Neural cell (in vitro differentiated cells): ENCODE measurements at regions not wholly inside any gene's neighbourhood (a gene's known extent, or its start where the extent isn't known, plus 50 kb on each side); places are given as distances from the start of the nearest gene placed in this dataset.

Experiments
- H2AFZ ChIP-seq: fragments of 200-600, 300-800 bp; sonication (generic), shearing (Covaris generic); 2 replicates; pipeline ENCODE4 v1.6.0; 2014; ENCODE audit warnings: low read depth, mild to moderate bottlenecking, antibody characterized with exemption, low read length, moderate library complexity
- H3F3A ChIP-seq: fragments of 200-600 bp; shearing (Covaris generic); 2 replicates; pipeline ENCODE4 v1.6.1; 2016; ENCODE audit warnings: mild to moderate bottlenecking, moderate library complexity, mixed read lengths, antibody characterized with exemption, low read length; ENCODE audit not compliant: insufficient read depth, poor library complexity, severe bottlenecking
- H3K27ac ChIP-seq: fragments of 200-600, 300-800 bp; sonication (generic), shearing (Covaris generic); 2 replicates; pipeline ENCODE4 v1.5.1; 2014; ENCODE audit warnings: mild to moderate bottlenecking, low read length, moderate library complexity
- H3K27me3 ChIP-seq: fragments of 300-800, 200-600 bp; sonication (generic), shearing (Covaris generic); 2 replicates; pipeline ENCODE4 v1.6.0; 2014; ENCODE audit warnings: mild to moderate bottlenecking, low read depth, low read length, moderate library complexity; ENCODE audit not compliant: insufficient read depth
- H3K36me3 ChIP-seq: fragments of 300-800, 200-600 bp; sonication (generic), shearing (Covaris generic); 2 replicates; pipeline ENCODE4 v1.5.1; 2014; ENCODE audit warnings: mild to moderate bottlenecking, antibody characterized with exemption, low read length, moderate library complexity; ENCODE audit not compliant: insufficient read depth
- H3K4me2 ChIP-seq: fragments of 300-800, 200-600 bp; sonication (generic), shearing (Covaris generic); 2 replicates; pipeline ENCODE4 v1.6.0; 2014; ENCODE audit warnings: mild to moderate bottlenecking, low read length
- H3K4me3 ChIP-seq: fragments of 300-800, 200-600 bp; sonication (generic), shearing (Covaris generic); 2 replicates; pipeline ENCODE4 v1.5.1; 2014; ENCODE audit warnings: mild to moderate bottlenecking, low read length, moderate library complexity
- H3K79me2 ChIP-seq: fragments of 200-600 bp; shearing (Covaris generic); replicated peaks from 2 replicates; pipeline ENCODE4 v1.6.0; 2014; ENCODE audit warnings: mild to moderate bottlenecking, low read length, moderate library complexity; ENCODE audit not compliant: insufficient read depth
- H3K9ac ChIP-seq: fragments of 300-800, 200-600 bp; sonication (generic), shearing (Covaris generic); 2 replicates; pipeline ENCODE4 v1.6.1; 2016; ENCODE audit warnings: mild to moderate bottlenecking, low read length, mixed read lengths
- H3K9me2 ChIP-seq: fragments of 200-600 bp; shearing (Covaris generic); 2 replicates; pipeline ENCODE4 v1.6.1; 2016; ENCODE audit warnings: mild to moderate bottlenecking, low read length, mixed read lengths; ENCODE audit not compliant: insufficient read depth
- H3K9me3 ChIP-seq: fragments of 200-600, 300-800 bp; sonication (generic), shearing (Covaris generic); 2 replicates; pipeline ENCODE4 v1.6.1; 2016; ENCODE audit warnings: mild to moderate bottlenecking, mixed run types, low read length, moderate library complexity, mixed read lengths
- H4K20me1 ChIP-seq: fragments of 200-600 bp; shearing (Covaris generic); 2 replicates; pipeline ENCODE4 v1.6.1; 2016; ENCODE audit warnings: mild to moderate bottlenecking, mixed run types; ENCODE audit not compliant: insufficient read depth
- EP300 ChIP-seq: fragments of 450-650 bp; conservative IDR thresholded peaks from 2 replicates; pipeline ENCODE4 v1.6.1; 2014; ENCODE audit warnings: antibody characterized with exemption, mild to moderate bottlenecking, moderate library complexity; ENCODE audit not compliant: poor library complexity, severe bottlenecking
- EZH2 ChIP-seq: fragments of 200-600, 300-800 bp; shearing (Covaris generic), sonication (generic); IDR thresholded peaks from 2 replicates; pipeline ENCODE4 v1.6.1; 2014; ENCODE audit warnings: antibody characterized with exemption, low read length, borderline replicate concordance, mild to moderate bottlenecking; ENCODE audit not compliant: insufficient read depth, poor library complexity, severe bottlenecking
- MXI1 ChIP-seq: fragments of 450-650 bp; conservative IDR thresholded peaks from 2 replicates; pipeline ENCODE4 v1.6.1; 2014; ENCODE audit warnings: antibody characterized with exemption, mild to moderate bottlenecking; ENCODE audit not compliant: poor library complexity, severe bottlenecking
- POLR2AphosphoS5 ChIP-seq: IDR thresholded peaks from 2 replicates; pipeline ENCODE4 v1.6.1; 2012
- RAD21 ChIP-seq: fragments of 450-650 bp; conservative IDR thresholded peaks from 2 replicates; pipeline ENCODE4 v1.6.1; 2014; ENCODE audit warnings: antibody characterized with exemption, mild to moderate bottlenecking, moderate library complexity
- SMC3 ChIP-seq: fragments of 450-650 bp; conservative IDR thresholded peaks from 2 replicates; pipeline ENCODE4 v1.6.1; 2014; ENCODE audit warnings: antibody characterized with exemption, mild to moderate bottlenecking, moderate library complexity; ENCODE audit not compliant: poor library complexity
- TAF1 ChIP-seq: IDR thresholded peaks from 2 replicates; pipeline ENCODE4 v1.6.1; 2012; ENCODE audit warnings: low read depth
- TF ChIP-seq, protein P1 (sequence below): fragments of 450-650 bp; IDR thresholded peaks from 2 replicates; pipeline ENCODE4 v1.5.1; 2014; ENCODE audit warnings: antibody characterized with exemption, mild to moderate bottlenecking, moderate library complexity; ENCODE audit not compliant: poor library complexity, severe bottlenecking
- TF ChIP-seq, protein P2 (sequence below): IDR thresholded peaks from 2 replicates; pipeline ENCODE4 v1.6.1; 2012; ENCODE audit warnings: borderline replicate concordance

DNA sequence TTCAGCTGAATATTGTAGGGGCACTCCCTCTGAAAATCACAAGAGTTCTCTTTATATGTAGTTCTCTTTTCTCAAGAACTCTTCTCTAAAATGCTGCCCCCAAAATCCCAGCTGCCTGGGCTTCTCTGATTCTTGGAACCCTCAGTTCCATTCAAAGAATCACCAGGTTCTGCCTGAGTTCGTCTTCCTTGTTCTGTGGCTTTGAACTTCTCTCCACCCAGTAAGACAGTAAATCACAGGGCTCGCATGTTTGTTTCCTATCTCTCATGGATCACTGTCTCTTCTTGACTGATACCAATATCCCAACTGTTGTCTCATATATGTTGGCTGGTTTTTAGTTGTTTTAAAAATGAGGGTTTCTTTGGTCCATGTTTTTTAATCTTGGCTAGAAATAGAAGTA is 359.5 kb upstream of the CBLB start:
- H4K20me1 ChIP-seq: no peaks in the 10 kb centered on the region
- no peak overlapping the region for H3K4me3 ChIP-seq
- no peaks in the 10 kb centered on the region for H3K9me2 ChIP-seq
- H3K36me3 ChIP-seq: no peaks in the 10 kb centered on the region
- H2AFZ ChIP-seq: no peak overlapping the region
- TF ChIP-seq POLR2AphosphoS5 (no peak), SMC3 (no peak)
- TF ChIP-seq, protein P1, sequence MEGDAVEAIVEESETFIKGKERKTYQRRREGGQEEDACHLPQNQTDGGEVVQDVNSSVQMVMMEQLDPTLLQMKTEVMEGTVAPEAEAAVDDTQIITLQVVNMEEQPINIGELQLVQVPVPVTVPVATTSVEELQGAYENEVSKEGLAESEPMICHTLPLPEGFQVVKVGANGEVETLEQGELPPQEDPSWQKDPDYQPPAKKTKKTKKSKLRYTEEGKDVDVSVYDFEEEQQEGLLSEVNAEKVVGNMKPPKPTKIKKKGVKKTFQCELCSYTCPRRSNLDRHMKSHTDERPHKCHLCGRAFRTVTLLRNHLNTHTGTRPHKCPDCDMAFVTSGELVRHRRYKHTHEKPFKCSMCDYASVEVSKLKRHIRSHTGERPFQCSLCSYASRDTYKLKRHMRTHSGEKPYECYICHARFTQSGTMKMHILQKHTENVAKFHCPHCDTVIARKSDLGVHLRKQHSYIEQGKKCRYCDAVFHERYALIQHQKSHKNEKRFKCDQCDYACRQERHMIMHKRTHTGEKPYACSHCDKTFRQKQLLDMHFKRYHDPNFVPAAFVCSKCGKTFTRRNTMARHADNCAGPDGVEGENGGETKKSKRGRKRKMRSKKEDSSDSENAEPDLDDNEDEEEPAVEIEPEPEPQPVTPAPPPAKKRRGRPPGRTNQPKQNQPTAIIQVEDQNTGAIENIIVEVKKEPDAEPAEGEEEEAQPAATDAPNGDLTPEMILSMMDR: no peak
- no peak overlapping the region for H3K27ac ChIP-seq
- no peak overlapping the region for H3K4me2 ChIP-seq
- H3K9me3 ChIP-seq: no peaks in the 10 kb centered on the region
- no peaks in the 10 kb centered on the region for H3K27me3 ChIP-seq
- no peaks in the 10 kb centered on the region for H3F3A ChIP-seq
- H3K9ac ChIP-seq: no peak overlapping the region
- H3K79me2 ChIP-seq: no peaks in the 10 kb centered on the region

DNA sequence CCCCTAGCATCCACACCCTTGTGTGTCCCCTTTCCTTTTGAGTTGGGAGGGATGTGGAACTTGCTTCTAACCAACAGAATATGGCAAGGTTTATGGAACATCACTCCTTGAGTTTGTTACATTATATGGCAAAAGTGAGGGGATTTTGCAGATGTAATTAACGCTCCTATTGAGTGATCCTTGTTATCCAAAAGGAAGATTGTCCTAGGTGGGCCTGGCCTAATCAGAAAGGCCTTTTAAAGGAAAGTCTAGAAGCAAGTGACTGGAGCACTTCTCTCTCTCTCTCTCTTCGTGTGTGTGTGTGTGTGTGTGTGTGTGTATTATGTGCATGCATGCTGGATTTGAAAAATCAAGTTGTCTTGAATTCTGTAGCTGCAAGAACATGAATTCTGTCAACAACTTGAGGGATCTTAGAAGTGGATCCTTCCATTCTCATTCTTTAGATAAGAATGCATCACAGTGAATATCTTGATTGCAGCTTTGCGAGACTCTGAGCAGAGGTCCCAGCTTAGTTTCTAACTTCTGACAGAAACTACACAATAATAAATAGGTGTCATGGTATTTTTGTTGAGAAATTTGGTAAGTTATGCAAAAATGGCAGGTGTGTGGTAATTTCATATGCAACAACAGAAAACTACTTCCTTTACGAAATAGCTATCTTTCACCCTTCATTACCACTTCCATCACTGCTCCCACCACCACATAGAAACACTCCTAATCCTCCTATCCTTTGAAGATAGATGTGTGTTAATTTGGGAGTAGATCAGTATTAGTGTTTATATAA is 360.9 kb upstream of the CBLB start:
- H3K27ac ChIP-seq: no peak overlapping the region
- H3K9me2 ChIP-seq: no peaks in the 10 kb centered on the region
- no peaks in the 10 kb centered on the region for H3K9me3 ChIP-seq
- TF ChIP-seq MXI1: no peak
- TF ChIP-seq EZH2: no peak
- no peak for TF ChIP-seq TAF1
- TF ChIP-seq, protein P1: no peak
- no peaks in the 10 kb centered on the region for H3K79me2 ChIP-seq
- H3K4me2 ChIP-seq: no peak overlapping the region
- H4K20me1 ChIP-seq: no peaks in the 10 kb centered on the region
- no peaks in the 10 kb centered on the region for H3F3A ChIP-seq
- no peaks in the 10 kb centered on the region for H3K36me3 ChIP-seq
- no peak overlapping the region for H2AFZ ChIP-seq
- H3K9ac ChIP-seq: no peak overlapping the region
- no peak overlapping the region for H3K4me3 ChIP-seq
- H3K27me3 ChIP-seq: no peaks in the 10 kb centered on the region

DNA sequence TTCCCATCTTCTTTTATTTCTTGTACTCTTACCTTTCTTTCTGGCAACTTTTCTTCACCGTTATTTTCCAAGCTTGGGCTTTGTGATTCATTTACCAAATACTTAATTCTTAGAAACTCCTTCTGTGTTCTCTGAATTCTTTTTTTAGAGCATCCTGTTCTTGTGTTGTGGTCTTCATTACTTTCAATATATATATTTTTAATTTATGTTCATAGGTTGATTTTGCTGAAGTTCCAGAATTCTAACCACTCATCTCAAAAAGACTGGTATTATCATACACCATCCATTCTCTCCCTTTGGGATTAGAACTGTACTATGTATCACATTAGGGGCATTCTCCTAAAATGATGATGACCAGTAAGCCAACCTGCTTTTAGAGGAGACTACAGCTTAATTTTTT is 362.3 kb upstream of the CBLB start:
- Histone ChIP-seq H3K4me2 (no peak overlapping the region), H3K27ac (no peak overlapping the region), H4K20me1 (no peaks in the 10 kb centered on the region), H3K36me3 (no peaks in the 10 kb centered on the region), H3K79me2 (no peaks in the 10 kb centered on the region), H3K9me2 (no peaks in the 10 kb centered on the region), H3K9me3 (no peaks in the 10 kb centered on the region), H2AFZ (no peak overlapping the region), H3K9ac (no peak overlapping the region), H3F3A (no peaks in the 10 kb centered on the region), H3K27me3 (no peaks in the 10 kb centered on the region), H3K4me3 (no peak overlapping the region)
- TF ChIP-seq POLR2AphosphoS5 (no peak), EZH2 (no peak), MXI1 (no peak), TAF1 (no peak), EP300 (no peak), SMC3 (no peak), RAD21 (no peak)
- TF ChIP-seq, protein P1: no peak
- TF ChIP-seq, protein P2, sequence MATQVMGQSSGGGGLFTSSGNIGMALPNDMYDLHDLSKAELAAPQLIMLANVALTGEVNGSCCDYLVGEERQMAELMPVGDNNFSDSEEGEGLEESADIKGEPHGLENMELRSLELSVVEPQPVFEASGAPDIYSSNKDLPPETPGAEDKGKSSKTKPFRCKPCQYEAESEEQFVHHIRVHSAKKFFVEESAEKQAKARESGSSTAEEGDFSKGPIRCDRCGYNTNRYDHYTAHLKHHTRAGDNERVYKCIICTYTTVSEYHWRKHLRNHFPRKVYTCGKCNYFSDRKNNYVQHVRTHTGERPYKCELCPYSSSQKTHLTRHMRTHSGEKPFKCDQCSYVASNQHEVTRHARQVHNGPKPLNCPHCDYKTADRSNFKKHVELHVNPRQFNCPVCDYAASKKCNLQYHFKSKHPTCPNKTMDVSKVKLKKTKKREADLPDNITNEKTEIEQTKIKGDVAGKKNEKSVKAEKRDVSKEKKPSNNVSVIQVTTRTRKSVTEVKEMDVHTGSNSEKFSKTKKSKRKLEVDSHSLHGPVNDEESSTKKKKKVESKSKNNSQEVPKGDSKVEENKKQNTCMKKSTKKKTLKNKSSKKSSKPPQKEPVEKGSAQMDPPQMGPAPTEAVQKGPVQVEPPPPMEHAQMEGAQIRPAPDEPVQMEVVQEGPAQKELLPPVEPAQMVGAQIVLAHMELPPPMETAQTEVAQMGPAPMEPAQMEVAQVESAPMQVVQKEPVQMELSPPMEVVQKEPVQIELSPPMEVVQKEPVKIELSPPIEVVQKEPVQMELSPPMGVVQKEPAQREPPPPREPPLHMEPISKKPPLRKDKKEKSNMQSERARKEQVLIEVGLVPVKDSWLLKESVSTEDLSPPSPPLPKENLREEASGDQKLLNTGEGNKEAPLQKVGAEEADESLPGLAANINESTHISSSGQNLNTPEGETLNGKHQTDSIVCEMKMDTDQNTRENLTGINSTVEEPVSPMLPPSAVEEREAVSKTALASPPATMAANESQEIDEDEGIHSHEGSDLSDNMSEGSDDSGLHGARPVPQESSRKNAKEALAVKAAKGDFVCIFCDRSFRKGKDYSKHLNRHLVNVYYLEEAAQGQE: no peak
